H9 (cell line): ENCODE measurements at regions not wholly inside any gene's neighbourhood (a gene's known extent, or its start where the extent isn't known, plus 50 kb on each side); places are given as distances from the start of the nearest gene placed in this dataset.

Experiments
- DNase-seq: peaks from one replicate; pipeline ENCODE4 v3.0.0-alpha.2; 2017
- H2AFZ ChIP-seq: one replicate; pipeline ENCODE4 v1.6.1; 2013; ENCODE audit warnings: mild to moderate bottlenecking, low read length, control low read depth, moderate library complexity
- H2AK5ac ChIP-seq: 2 replicates; pipeline ENCODE4 v1.6.1; 2013; ENCODE audit warnings: low read length, control low read depth, mixed read lengths; ENCODE audit not compliant: insufficient read length
- H2BK120ac ChIP-seq: one replicate; pipeline ENCODE4 v1.6.1; 2013; ENCODE audit warnings: low read depth, mild to moderate bottlenecking, low read length, control low read depth, inconsistent platforms; ENCODE audit not compliant: poor library complexity, severe bottlenecking
- H2BK12ac ChIP-seq: 2 replicates; pipeline ENCODE4 v1.6.1; 2013; ENCODE audit warnings: low read length, control low read depth, mixed read lengths, low read depth; ENCODE audit not compliant: insufficient read length
- H2BK15ac ChIP-seq: 2 replicates; pipeline ENCODE4 v1.6.1; 2013; ENCODE audit warnings: low read depth, low read length, control low read depth
- H2BK20ac ChIP-seq: one replicate; pipeline ENCODE4 v1.6.1; 2013; ENCODE audit warnings: low read depth, mild to moderate bottlenecking, low read length, control low read depth, inconsistent platforms; ENCODE audit not compliant: poor library complexity, severe bottlenecking
- H2BK5ac ChIP-seq: 2 replicates; pipeline ENCODE4 v1.6.1; 2013; ENCODE audit warnings: low read length, control low read depth, mixed read lengths; ENCODE audit not compliant: insufficient read length
- H3K14ac ChIP-seq: 2 replicates; pipeline ENCODE4 v1.6.1; 2013; ENCODE audit warnings: low read length, control low read depth; ENCODE audit not compliant: insufficient read depth
- H3K18ac ChIP-seq: 2 replicates; pipeline ENCODE4 v1.6.1; 2013; ENCODE audit warnings: low read depth, mild to moderate bottlenecking, mixed read lengths, low read length, control low read depth; ENCODE audit not compliant: insufficient read length
- H3K23ac ChIP-seq: 2 replicates; pipeline ENCODE4 v1.6.1; 2013; ENCODE audit warnings: low read length, control low read depth, mixed read lengths, low read depth; ENCODE audit not compliant: insufficient read length
- H3K23me2 ChIP-seq: 2 replicates; pipeline ENCODE4 v1.6.1; 2013; ENCODE audit warnings: low read depth, mild to moderate bottlenecking, mixed read lengths, low read length, control low read depth; ENCODE audit not compliant: insufficient read length, poor library complexity, severe bottlenecking
- H3K27ac ChIP-seq: 2 replicates; pipeline ENCODE4 v1.5.1; 2013; ENCODE audit warnings: low read length, control low read depth, mixed read lengths, low read depth; ENCODE audit not compliant: insufficient read length
- H3K27me3 ChIP-seq: 2 replicates; pipeline ENCODE4 v1.6.1; 2013; ENCODE audit warnings: low read length, control low read depth, inconsistent platforms; ENCODE audit not compliant: insufficient read depth
- H3K4ac ChIP-seq: 2 replicates; pipeline ENCODE4 v1.6.1; 2013; ENCODE audit warnings: low read depth, mild to moderate bottlenecking, control low read depth, inconsistent platforms, low read length, moderate library complexity
- H3K4me1 ChIP-seq: 2 replicates; pipeline ENCODE4 v1.6.1; 2013; ENCODE audit warnings: low read length, control low read depth, inconsistent platforms; ENCODE audit not compliant: insufficient read depth
- H3K4me2 ChIP-seq: 2 replicates; pipeline ENCODE4 v1.6.1; 2013; ENCODE audit warnings: low read length, control low read depth, mixed read lengths; ENCODE audit not compliant: insufficient read length, insufficient read depth
- H3K56ac ChIP-seq: 2 replicates; pipeline ENCODE4 v1.6.1; 2013; ENCODE audit warnings: low read depth, mild to moderate bottlenecking, mixed read lengths, low read length, control low read depth; ENCODE audit not compliant: insufficient read length
- H3K79me1 ChIP-seq: 2 replicates; pipeline ENCODE4 v1.6.1; 2013; ENCODE audit warnings: low read depth, mild to moderate bottlenecking, moderate library complexity, low read length, control low read depth, inconsistent platforms; ENCODE audit not compliant: insufficient read depth, poor library complexity, severe bottlenecking
- H3K79me2 ChIP-seq: 2 replicates; pipeline ENCODE4 v1.6.1; 2013; ENCODE audit warnings: low read length, control low read depth, inconsistent platforms; ENCODE audit not compliant: insufficient read depth
- H3K9ac ChIP-seq: 2 replicates; pipeline ENCODE4 v1.6.1; 2013; ENCODE audit warnings: low read length, control low read depth, mixed read lengths; ENCODE audit not compliant: insufficient read length; ENCODE audit errors: extremely low read depth
- H3K9me3 ChIP-seq: one replicate; pipeline ENCODE4 v1.6.1; 2013; ENCODE audit warnings: low read depth, low read length, inconsistent platforms; ENCODE audit not compliant: control insufficient read depth
- H3T11ph ChIP-seq: one replicate; pipeline ENCODE4 v1.6.1; 2013; ENCODE audit warnings: mild to moderate bottlenecking, low read length, control low read depth, inconsistent platforms
- H4K20me1 ChIP-seq: one replicate; pipeline ENCODE4 v1.6.1; 2013; ENCODE audit not compliant: control insufficient read depth, insufficient read length, insufficient read depth
- H4K5ac ChIP-seq: 2 replicates; pipeline ENCODE4 v1.6.1; 2013; ENCODE audit warnings: low read depth, mild to moderate bottlenecking, mixed read lengths, low read length, control low read depth; ENCODE audit not compliant: insufficient read length
- H4K8ac ChIP-seq: replicated peaks from 2 replicates; pipeline ENCODE4 v1.6.1; 2013; ENCODE audit warnings: low read length, control low read depth, mixed read lengths, low read depth; ENCODE audit not compliant: insufficient read length
- H4K91ac ChIP-seq: 2 replicates; pipeline ENCODE4 v1.6.1; 2013; ENCODE audit warnings: low read depth, mild to moderate bottlenecking, moderate library complexity, mixed read lengths, low read length, control low read depth; ENCODE audit not compliant: insufficient read length
- H3K27ac Mint-ChIP-seq, 3 experiments: 2 replicates in 2 of 3; 3 replicates in 1 of 3; pipeline ENCODE4 v1.8.0; 2020 to 2021; ENCODE audit warnings: mixed read lengths in 3 of 3, mild to moderate bottlenecking in 1 of 3, moderate library complexity in 1 of 3
- H3K27me3 Mint-ChIP-seq: 2 replicates; pipeline ENCODE4 v1.8.0; 2021; ENCODE audit warnings: low read depth, mild to moderate bottlenecking, moderate library complexity, mixed read lengths
- H3K36me3 Mint-ChIP-seq, 3 experiments: 2 replicates in 2 of 3; 3 replicates in 1 of 3; pipeline ENCODE4 v1.8.0; 2020 to 2021; ENCODE audit warnings: low read depth in 3 of 3, mixed read lengths in 3 of 3; ENCODE audit not compliant: insufficient read depth in 1 of 3
- H3K4me1 Mint-ChIP-seq, 2 experiments: 2 replicates each; pipeline ENCODE4 v1.8.0; 2020; ENCODE audit warnings: mixed read lengths in 2 of 2
- H3K4me3 Mint-ChIP-seq, 2 experiments: 2 replicates in 1 of 2; 3 replicates in 1 of 2; pipeline ENCODE4 v1.8.0; 2020 to 2021; ENCODE audit warnings: mild to moderate bottlenecking in 2 of 2, mixed read lengths in 2 of 2, moderate library complexity in 1 of 2
- H3K9me3 Mint-ChIP-seq, 2 experiments: 2 replicates in 1 of 2; 3 replicates in 1 of 2; pipeline ENCODE4 v1.8.0; 2020; ENCODE audit warnings: mild to moderate bottlenecking in 2 of 2, mixed read lengths in 2 of 2, moderate library complexity in 1 of 2
- CTCF ChIP-seq: fragments of 200-600 bp; sonication (generic); conservative IDR thresholded peaks from 3 replicates; pipeline ENCODE4 v1.8.0; 2021; ENCODE audit warnings: antibody characterized with exemption, mild to moderate bottlenecking
- WGBS: extraction: QIAGEN DNeasy Blood & Tissue Kit; methylation state at CpG from one replicate; pipeline ENCODE4 v1.1.7; 2013; ENCODE audit warnings: missing lambda C conversion rate, low lambda C conversion rate, mixed read lengths; ENCODE audit not compliant: insufficient read length; ENCODE audit errors: extremely low coverage; 5-methylcytosine and 5-hydroxymethylcytosine counted together

GRCh38 chr20:39646874-39647413 is 684.8 kb downstream of the DHX35 start:
- Mint-ChIP-seq H3K9me3 (no peaks in the 10 kb centered on the region; a peak in 1 of 5 replicates), H3K27me3 (peaks cover 2% of the 10 kb centered on the region; the same call in 1 of the 2 replicates), H3K36me3 (no peaks in the 10 kb centered on the region), H3K27ac (no peak overlapping the region; a peak in 1 of 7 replicates), H3K4me3 (no peak overlapping the region), H3K4me1 (peaks cover 27 to 32% of the 10 kb centered on the region in 2 experiments)
- Histone ChIP-seq H3K79me2 (no peaks in the 10 kb centered on the region), H4K20me1 (no peaks in the 10 kb centered on the region), H3K23ac (no peak overlapping the region), H2BK120ac (no peak overlapping the region), H3K9me3 (no peaks in the 10 kb centered on the region), H2AFZ (no peak overlapping the region), H4K5ac (no peak overlapping the region), H3K23me2 (no peaks in the 10 kb centered on the region), H3K4me2 (no peak overlapping the region), H3K4me1 (peaks cover 4% of the 10 kb centered on the region; the same call in 1 of the 2 replicates), H4K91ac (no peak overlapping the region), H3K14ac (no peak overlapping the region), H3K4ac (no peak overlapping the region), H2BK20ac (no peak overlapping the region), H2AK5ac (no peak overlapping the region), H3K27ac (no peak overlapping the region), H3K56ac (no peak overlapping the region), H2BK5ac (no peak overlapping the region), H3K27me3 (no peaks in the 10 kb centered on the region), H3K18ac (no peak overlapping the region), H3K9ac (no peak overlapping the region), H2BK12ac (no peak overlapping the region), H4K8ac (no peak overlapping the region), H2BK15ac (no peak overlapping the region), H3K79me1 (no peaks in the 10 kb centered on the region), H3T11ph (no peak overlapping the region)
- WGBS: no CpG with 5 or more reads among the region's 7 CpGs
- DNase-seq: no peak
- TF ChIP-seq CTCF: no peak
